GM19467 (cell line): ENCODE measurements at regions not wholly inside any gene's neighbourhood (a gene's known extent, or its start where the extent isn't known, plus 50 kb on each side); places are given as distances from the start of the nearest gene placed in this dataset.

ENCODE experiments used
- ATAC-seq: cut with Tn5 transposase; IDR thresholded peaks from one replicate; pipeline ENCODE4 v1.9.1; 2021; ENCODE audit warnings: mild to moderate bottlenecking, moderate library complexity; ENCODE audit not compliant: unreplicated experiment

- peak; percentile 18 for ATAC-seq
These were observed 314.7 kb upstream of the RSPO3 start for GRCh38 chr6:126803769-126804168.

GRCh38 chr6:126804332-126805064, 314.0 kb upstream of the RSPO3 start:
- ATAC-seq = peak; percentile 85

GRCh38 chr6:126805861-126806260, 312.6 kb upstream of the RSPO3 start:
- no peak for ATAC-seq

- ATAC-seq = no peak
These were observed 310.6 kb upstream of the RSPO3 start for GRCh38 chr6:126807876-126808275.

GRCh38 chr6:126811321-126811720, 307.1 kb upstream of the RSPO3 start:
- ATAC-seq = no peak

- ATAC-seq = no peak
These were observed 306.5 kb upstream of the RSPO3 start for GRCh38 chr6:126812010-126812409.

- no peak for ATAC-seq
These were observed 305.8 kb upstream of the RSPO3 start for GRCh38 chr6:126812651-126813050.

- ATAC-seq = no peak
These were observed 297.8 kb upstream of the RSPO3 start for GRCh38 chr6:126820634-126821033.

- ATAC-seq = no peak
These were observed 296.8 kb upstream of the RSPO3 start for GRCh38 chr6:126821706-126822105.

- ATAC-seq = no peak
These were observed 294.2 kb upstream of the RSPO3 start for GRCh38 chr6:126824226-126824625.

- ATAC-seq = no peak
These were observed 293.7 kb upstream of the RSPO3 start for GRCh38 chr6:126824815-126825214.

- ATAC-seq = no peak
These were observed 292.2 kb upstream of the RSPO3 start for GRCh38 chr6:126826166-126826714.

- ATAC-seq = no peak
These were observed 287.0 kb upstream of the RSPO3 start for GRCh38 chr6:126831461-126831860.

GRCh38 chr6:126842769-126843168, 275.7 kb upstream of the RSPO3 start:
- no peak for ATAC-seq

- ATAC-seq = no peak
These were observed 270.4 kb upstream of the RSPO3 start for GRCh38 chr6:126848119-126848518.

- no peak for ATAC-seq
These were observed 250.8 kb upstream of the RSPO3 start for GRCh38 chr6:126867641-126868040.

GRCh38 chr6:126873351-126873750, 245.1 kb upstream of the RSPO3 start:
- no peak for ATAC-seq

- no peak for ATAC-seq
These were observed 244.7 kb upstream of the RSPO3 start for GRCh38 chr6:126873791-126874190.

- ATAC-seq = no peak
These were observed 242.0 kb upstream of the RSPO3 start for GRCh38 chr6:126876446-126876845.

GRCh38 chr6:126880964-126881363, 237.5 kb upstream of the RSPO3 start:
- no peak for ATAC-seq

GRCh38 chr6:126886106-126886505, 232.4 kb upstream of the RSPO3 start:
- no peak for ATAC-seq
